ENCODE measurements at regions not wholly inside any gene's neighbourhood (a gene's known extent, or its start where the extent isn't known, plus 50 kb on each side); places are given as distances from the start of the nearest gene placed in this dataset.
A peak's percentile ranks its signal among the peaks of the same experiment; 100 is the strongest.

- H3K4me1 ChIP-seq, result no peaks in the 10 kb centered on the region
- no peak overlapping the region for H3K4me3 ChIP-seq
- no peak for TF ChIP-seq EP300 (IDR thresholded peaks at IDR 0.05)
- no peak for TF ChIP-seq POLR2A (IDR thresholded peaks at IDR 0.05)
- TF ChIP-seq CTCF (IDR thresholded peaks at IDR 0.05), result no peak
- TF ChIP-seq POLR2AphosphoS5 (IDR thresholded peaks at IDR 0.05), result no peak
- no peak for DNase-seq
- intact Hi-C loops (cut with DNase I; ENCODE audit: low total_unique reads), result no loop called here
- H3K9me3 ChIP-seq, result peaks cover 0 to 9% (median 5%) of the 10 kb centered on the region in 4 donors
- no peaks in the 10 kb centered on the region for H3K27me3 ChIP-seq
- WGBS, 5 donors, result 82 to 94% (median 90%) methylated on average over 8 of the region's 8 CpGs
- no peak overlapping the region for H3K27ac ChIP-seq
- no peaks in the 10 kb centered on the region for H3K36me3 ChIP-seq
Observed at GRCh38 chr12:128077917-128078298, 189.1 kb upstream of the TMEM132C start.

DNA sequence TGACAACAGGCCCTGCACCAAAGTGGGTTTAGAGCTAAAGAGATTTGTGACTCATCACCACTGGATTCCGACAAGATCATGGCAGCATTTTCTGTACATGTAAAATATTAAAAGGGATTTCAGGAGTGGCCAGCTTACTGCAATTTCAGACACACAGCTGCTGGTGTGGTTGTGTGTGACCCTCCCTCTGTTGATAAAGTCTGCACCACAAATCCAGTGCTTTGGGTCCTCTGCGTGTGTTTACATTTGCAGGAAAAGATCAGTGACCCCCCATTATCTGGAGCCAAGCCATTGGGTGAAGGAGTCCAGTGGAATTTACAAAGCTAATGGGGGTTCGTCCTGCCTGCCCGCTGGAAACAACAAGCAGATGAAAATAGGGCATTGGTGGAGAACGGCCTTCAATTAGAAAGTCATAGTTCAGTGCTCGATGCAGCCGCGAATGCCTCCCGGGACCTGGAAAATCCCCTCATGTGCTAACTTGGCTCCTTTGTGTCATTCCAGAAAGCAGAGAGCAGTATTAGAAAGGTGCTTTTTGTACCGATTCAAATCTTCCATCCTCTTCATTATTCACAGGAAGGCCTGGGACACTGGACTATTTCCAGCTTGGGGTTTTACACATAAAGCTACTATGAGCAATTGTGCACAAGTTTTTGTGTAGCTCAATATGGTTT lies 188.5 kb upstream of the TMEM132C start:
- TF ChIP-seq EP300 (IDR thresholded peaks at IDR 0.05) (no peak), POLR2A (IDR thresholded peaks at IDR 0.05) (no peak)

GRCh38 chr12:128079446-128079845 lies 187.5 kb upstream of the TMEM132C start:
- H3K4me1 ChIP-seq, result no peaks in the 10 kb centered on the region
- H3K27me3 ChIP-seq, result no peaks in the 10 kb centered on the region
- H3K36me3 ChIP-seq, result no peaks in the 10 kb centered on the region
- 73 to 89% (median 76%) methylated on average over 8 of the region's 8 CpGs for WGBS, 5 donors
- H3K4me3 ChIP-seq, result no peak overlapping the region
- intact Hi-C loops (cut with DNase I; ENCODE audit: low total_unique reads), result no loop called here
- H3K9me3 ChIP-seq, result peaks cover 0 to 9% (median 5%) of the 10 kb centered on the region in 4 donors
- no peak overlapping the region for H3K27ac ChIP-seq
- DNase-seq, result no peak
- TF ChIP-seq POLR2AphosphoS5 (IDR thresholded peaks at IDR 0.05), result no peak

More for the DNA sequence above, 188.5 kb upstream of the TMEM132C start:
- no peaks in the 10 kb centered on the region for H3K36me3 ChIP-seq
- intact Hi-C loops (cut with DNase I; ENCODE audit: low total_unique reads), result no loop called here
- peaks cover 0 to 9% (median 5%) of the 10 kb centered on the region in 4 donors for H3K9me3 ChIP-seq
- no peak overlapping the region for H3K4me3 ChIP-seq
- H3K27ac ChIP-seq, result no peak overlapping the region
- no peaks in the 10 kb centered on the region for H3K4me1 ChIP-seq
- 32 to 44% (median 39%) methylated on average over 10 of the region's 10 CpGs for WGBS, 5 donors
- H3K27me3 ChIP-seq, result no peaks in the 10 kb centered on the region
- DNase-seq, result peak in 1 of 2 donors; percentile 34

DNA sequence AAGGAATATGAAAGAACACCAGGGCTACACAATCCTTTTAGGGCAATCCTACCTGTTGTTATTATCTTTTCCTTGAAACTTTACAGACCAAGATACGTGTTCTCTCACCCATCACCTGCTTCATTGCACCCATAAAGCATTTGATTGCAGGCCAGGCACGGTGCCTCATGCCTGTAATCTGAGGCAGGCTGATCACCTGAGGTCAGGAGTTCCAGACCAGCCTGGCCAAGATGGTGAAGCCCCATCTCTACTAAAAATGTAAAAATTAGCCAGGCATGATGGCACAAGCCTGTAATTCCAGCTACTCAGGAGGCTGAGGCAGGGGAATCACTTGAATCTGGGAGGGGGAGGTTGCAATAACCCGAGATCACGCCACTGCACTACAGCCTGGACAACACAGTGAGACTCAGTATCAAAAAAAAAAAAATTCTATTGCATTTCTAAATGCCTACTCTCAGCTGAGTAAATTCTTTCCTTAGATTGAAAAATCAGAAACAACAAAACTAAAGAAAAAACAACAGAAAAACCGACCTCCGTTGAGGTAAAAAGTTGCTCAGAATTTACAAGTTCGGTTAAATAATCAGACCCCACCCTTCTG lies 183.7 kb upstream of the TMEM132C start:
- no peak for DNase-seq

GRCh38 chr12:128088926-128089325 lies 178.0 kb upstream of the TMEM132C start:
- intact Hi-C loops (cut with DNase I; ENCODE audit: low total_unique reads), result no loop called here
- DNase-seq, result no peak
- no peaks in the 10 kb centered on the region for H3K4me1 ChIP-seq
- no peaks in the 10 kb centered on the region for H3K36me3 ChIP-seq
- no peak overlapping the region for H3K27ac ChIP-seq
- H3K4me3 ChIP-seq, result no peak overlapping the region
- peaks cover 0 to 9% (median 0%) of the 10 kb centered on the region in 3 donors for H3K27me3 ChIP-seq
- peaks cover 0 to 6% (median 2%) of the 10 kb centered on the region in 4 donors for H3K9me3 ChIP-seq
- TF ChIP-seq POLR2A (IDR thresholded peaks at IDR 0.05) (no peak), CTCF (IDR thresholded peaks at IDR 0.05) (no peak), EP300 (IDR thresholded peaks at IDR 0.05) (no peak), POLR2AphosphoS5 (IDR thresholded peaks at IDR 0.05) (no peak)

More for the DNA sequence above, 183.7 kb upstream of the TMEM132C start:
- no peak for TF ChIP-seq CTCF (IDR thresholded peaks at IDR 0.05)
- no peak for TF ChIP-seq POLR2A (IDR thresholded peaks at IDR 0.05)
- no peak for TF ChIP-seq EP300 (IDR thresholded peaks at IDR 0.05)
- no peak for TF ChIP-seq POLR2AphosphoS5 (IDR thresholded peaks at IDR 0.05)
- intact Hi-C loops (cut with DNase I; ENCODE audit: low total_unique reads), result no loop called here
- Histone ChIP-seq H3K4me1 (no peaks in the 10 kb centered on the region), H3K36me3 (no peaks in the 10 kb centered on the region), H3K27ac (no peak overlapping the region), H3K27me3 (no peaks in the 10 kb centered on the region), H3K4me3 (no peak overlapping the region), H3K9me3 (peaks cover 0 to 6% (median 0%) of the 10 kb centered on the region in 4 donors)
- 82 to 90% (median 86%) methylated on average over 7 of the region's 7 CpGs for WGBS, 5 donors

All from stomach (tissue), 8 donors.